ENCODE measurements at regions not wholly inside any gene's neighbourhood (a gene's known extent, or its start where the extent isn't known, plus 50 kb on each side); places are given as distances from the start of the nearest gene placed in this dataset.

GRCh38 chr1:147388969-147389368, 146.5 kb downstream of the CHD1L start:
- intact Hi-C loops (cut with micrococcal nuclease): no loop called here
- H4K5ac ChIP-seq (ENCODE audit: low read depth, low read length): no peak overlapping the region
- ATAC-seq (ENCODE audit: low read depth) (no peak), DNase-seq (no peak)
- no peak overlapping the region for H3K4ac ChIP-seq (ENCODE audit: low read depth, low read length)
- peaks cover 1% of the 10 kb centered on the region; the same call in 1 of the 2 replicates for H3K27me3 ChIP-seq (ENCODE audit: control insufficient read depth, insufficient read depth, low read length)
- H3K23ac ChIP-seq (ENCODE audit: low read depth, low read length): no peak overlapping the region
- WGBS, 2 experiments (ENCODE audit: extremely low coverage in 2 of 2, insufficient read length in 1 of 2): 73% methylated on average over 3 of the region's 4 CpGs; no CpG with 5 or more reads in 1 of the 2 experiments
- dilution Hi-C loops (cut with HindIII; ENCODE audit: low sequenced_read_pairs, unreplicated experiment): no loop called here
- no peaks in the 10 kb centered on the region for H3K36me3 ChIP-seq (ENCODE audit: control insufficient read depth, insufficient read depth, low read length)
- no peak overlapping the region for H3K9ac ChIP-seq (ENCODE audit: low read depth, low read length)
- CTCF ChIA-PET: interaction anchor here (0.9 to 1.5 kb wide), 4 partner anchors 12 to 218 kb away, joined by 3 to 5 read pairs (median 4); no protein-coding TSS in a partner anchor
- no peak overlapping the region for H3K56ac ChIP-seq (ENCODE audit: extremely low read depth, insufficient read depth, low read length)
- H2AK9ac ChIP-seq (replicated peaks; ENCODE audit: low read depth, low read length, poor library complexity): no peak overlapping the region
- no peaks in the 10 kb centered on the region for H3K9me1 ChIP-seq (ENCODE audit: insufficient read depth, low read length)
- no peak overlapping the region for H3K4me2 ChIP-seq (ENCODE audit: low read depth, low read length)
- BruUV-seq (replicated peaks): no TSS peak
- H4K8ac ChIP-seq (ENCODE audit: low read depth in 2 of 2, low read length in 2 of 2): no peak overlapping the region
- no peak overlapping the region for H3K18ac ChIP-seq (ENCODE audit: low read depth, low read length)
- H3K27ac ChIP-seq (ENCODE audit: insufficient read depth, low read length): no peak overlapping the region
- POLR2A ChIA-PET (ENCODE audit: unreplicated experiment): interaction anchor here (1.3 kb wide), 1 partner anchor 115 kb away, joined by 5 read pairs; no protein-coding TSS in a partner anchor
- H3K79me1 ChIP-seq (ENCODE audit: low read depth in 1 of 2, low read length in 2 of 2): no peaks in the 10 kb centered on the region
- no peak overlapping the region for H2BK20ac ChIP-seq (ENCODE audit: low read depth, low read length)
- no peaks in the 10 kb centered on the region for H3K4me1 ChIP-seq (ENCODE audit: control insufficient read depth, insufficient read depth, low read length)
- in situ Hi-C loops (cut with MboI; ENCODE audit: low sequenced_read_pairs): loop anchor here (25.0 kb wide), 1 partner anchor 102 kb away; no protein-coding TSS in a partner anchor
- no peak overlapping the region for H2BK5ac ChIP-seq (ENCODE audit: low read depth, low read length, poor library complexity, severe bottlenecking)
- H3K4me3 ChIP-seq (ENCODE audit: insufficient read depth, low read depth, low read length): no peak overlapping the region
- no peak overlapping the region for H2AK5ac ChIP-seq (ENCODE audit: low read depth, low read length)
- no peak overlapping the region for H2BK15ac ChIP-seq (ENCODE audit: low read depth, low read length)
- no peak overlapping the region for H2BK120ac ChIP-seq (ENCODE audit: low read depth, low read length)
- H2AFZ ChIP-seq (replicated peaks; ENCODE audit: low read length, poor library complexity): no peak overlapping the region
- no peaks in the 10 kb centered on the region for H4K20me1 ChIP-seq (ENCODE audit: insufficient read depth, low read length)
- TF ChIP-seq ELK1 (IDR thresholded peaks at IDR 0.05; ENCODE audit: borderline replicate concordance, low read depth, low read length) (no peak), FOS (IDR thresholded peaks at IDR 0.05; ENCODE audit: low read depth, low read length) (no peak)
- H4K91ac ChIP-seq (ENCODE audit: insufficient read depth, low read depth, low read length): no peak overlapping the region
- H3K14ac ChIP-seq (replicated peaks; ENCODE audit: low read depth, low read length): no peak overlapping the region
- no peaks in the 10 kb centered on the region for H3K9me3 ChIP-seq (ENCODE audit: control insufficient read depth, insufficient read depth, low read length)
